K562 (cell line): ENCODE measurements at regions not wholly inside any gene's neighbourhood (a gene's known extent, or its start where the extent isn't known, plus 50 kb on each side); places are given as distances from the start of the nearest gene placed in this dataset.

Source experiments
- ATAC-seq: fragments of 200-7000 bp; cut with Tn5 transposase; 3 replicates; pipeline ENCODE4 v1.9.1; 2020; ENCODE audit warnings: moderate library complexity
- BruUV-seq: library from RNA; stranded (reverse); fragments of 400-500 nt; replicated peaks from 2 replicates; lab custom pipeline; 2021; lab: Mats Ljungman, UMichigan
- CTCF ChIA-PET: fragments of 300-600 bp; formaldehyde crosslinking; extraction: SDS; loops from one replicate; lab custom pipeline; 2021; ENCODE audit warnings: low intra/inter-chr PET ratio; lab: Yijun Ruan, JAX
- POLR2A ChIA-PET: fragments of 300-600, 350-650 bp; sonication (Branson Sonifier 250); formaldehyde crosslinking; extraction: SDS; loops from one replicate; lab custom pipeline; 2021; ENCODE audit warnings: antibody characterized with exemption, inconsistent platforms; lab: Yijun Ruan, JAX
- DNase-seq, 4 experiments: peaks; one replicate each; pipeline versions ENCODE4 v3.0.0 to v3.0.0-alpha.2; 2011 to 2018; ENCODE audit warnings: low spot score in 3 of 4, mixed read lengths in 3 of 4; ENCODE audit errors: extremely low read depth in 1 of 4
- FAIRE-seq: peaks from 2 replicates; lab custom pipeline; 2011; peaks lifted over from hg19 to GRCh38; lab: Jason Lieb, UNC
- H2AFZ ChIP-seq: 2 replicates; pipeline ENCODE4 v1.6.0; 2011; ENCODE audit warnings: low read depth, low read length, control low read depth, inconsistent platforms
- H3K27ac ChIP-seq: fragments of 200-600 bp; 3 replicates; pipeline ENCODE4 v1.8.0; 2011; ENCODE audit warnings: low read depth, mild to moderate bottlenecking, control low read depth, inconsistent platforms, low read length, moderate library complexity, mixed read lengths; ENCODE audit errors: extremely low read depth
- H3K27me3 ChIP-seq, 2 experiments: fragments of 300-600 bp in 1 of 2; 2 replicates in 1 of 2; 3 replicates in 1 of 2; pipeline versions ENCODE4 v1.6.0 to v1.8.0; 2011; ENCODE audit warnings: inconsistent platforms in 2 of 2, low read length in 2 of 2, mild to moderate bottlenecking in 1 of 2, mixed read lengths in 1 of 2, moderate library complexity in 1 of 2; ENCODE audit not compliant: control insufficient read depth in 2 of 2, insufficient read depth in 2 of 2
- H3K36me3 ChIP-seq: fragments of 300-600 bp; 3 replicates; pipeline ENCODE4 v1.8.0; 2011; ENCODE audit warnings: mild to moderate bottlenecking, low read length, inconsistent platforms; ENCODE audit not compliant: control insufficient read depth, insufficient read depth
- H3K4me1 ChIP-seq, 2 experiments: fragments of 200-600 bp in 1 of 2; replicated peaks in 1 of 2; 2 replicates in 1 of 2; 3 replicates in 1 of 2; pipeline versions ENCODE4 v1.5.1 to v1.8.0; 2011; ENCODE audit warnings: inconsistent platforms in 2 of 2, low read length in 2 of 2, mild to moderate bottlenecking in 1 of 2, mixed read lengths in 1 of 2, moderate library complexity in 1 of 2; ENCODE audit not compliant: control insufficient read depth in 2 of 2, insufficient read depth in 2 of 2
- H3K4me2 ChIP-seq: 2 replicates; pipeline ENCODE4 v1.6.1; 2011; ENCODE audit warnings: low read length, control low read depth, inconsistent platforms, mixed read lengths; ENCODE audit not compliant: insufficient read depth
- H3K4me3 ChIP-seq: fragments of 200-600 bp; sonication (generic), shearing (Covaris generic); 2 replicates; pipeline ENCODE4 v1.5.1; 2016; ENCODE audit warnings: control low read depth, inconsistent platforms
- H3K79me2 ChIP-seq: fragments of 200-600 bp; 3 replicates; pipeline ENCODE4 v1.8.0; 2011; ENCODE audit warnings: low read length, inconsistent platforms; ENCODE audit not compliant: control insufficient read depth, insufficient read depth
- H3K9ac ChIP-seq, 2 experiments: 2 replicates each; pipeline versions ENCODE4 v1.6.0 to v1.6.1; 2011; ENCODE audit warnings: low read depth in 2 of 2, low read length in 2 of 2, control low read depth in 1 of 2, inconsistent platforms in 1 of 2, mild to moderate bottlenecking in 1 of 2, mixed read lengths in 1 of 2; ENCODE audit not compliant: insufficient read depth in 1 of 2
- H3K9me1 ChIP-seq: one replicate; pipeline ENCODE4 v1.6.0; 2011; ENCODE audit warnings: inconsistent platforms, mild to moderate bottlenecking, low read length, moderate library complexity; ENCODE audit not compliant: control insufficient read depth, insufficient read depth
- H3K9me3 ChIP-seq: replicated peaks from 2 replicates; pipeline ENCODE4 v1.5.1; 2011; ENCODE audit warnings: low read depth, low read length, inconsistent platforms; ENCODE audit not compliant: control insufficient read depth, insufficient read depth
- H4K20me1 ChIP-seq: replicated peaks from 2 replicates; pipeline ENCODE4 v1.6.1; 2011; ENCODE audit warnings: low read length, inconsistent platforms, mixed read lengths; ENCODE audit not compliant: control insufficient read depth, insufficient read depth
- ETV5 ChIP-seq: sonication (generic); formaldehyde crosslinking; IDR thresholded peaks from 2 replicates; pipeline ENCODE4 v1.4.0; 2020; ENCODE audit warnings: low read depth, mild to moderate bottlenecking, missing genetic modification reagents
- FOXO4 ChIP-seq: fragments of 450-650 bp; formaldehyde crosslinking; IDR thresholded peaks from 2 replicates; pipeline ENCODE4 v1.4.0; 2020; ENCODE audit warnings: mild to moderate bottlenecking, moderate library complexity
- IRF2 ChIP-seq: sonication (generic); formaldehyde crosslinking; IDR thresholded peaks from 2 replicates; pipeline ENCODE4 v1.8.1; 2022; ENCODE audit warnings: mild to moderate bottlenecking, missing genetic modification reagents
- KLF10 ChIP-seq: fragments of 250-450 bp; sonication (Bioruptor Pico); IDR thresholded peaks from 2 replicates; pipeline ENCODE4 v1.6.1; 2021; ENCODE audit warnings: matching md5 sums
- MAFF ChIP-seq: IDR thresholded peaks from 2 replicates; pipeline ENCODE4 v1.6.1; 2012; ENCODE audit warnings: low read length, improper control_type of control experiment
- MBD2 ChIP-seq: sonication (generic); IDR thresholded peaks from 2 replicates; pipeline ENCODE4 v1.6.1; 2016; ENCODE audit warnings: low read depth, borderline replicate concordance
- NCOA6 ChIP-seq: fragments of 450-650 bp; IDR thresholded peaks from 2 replicates; pipeline ENCODE4 v1.6.1; 2017; ENCODE audit warnings: mild to moderate bottlenecking
- NR2C2 ChIP-seq, 2 experiments: fragments of 200-800 bp in 1 of 2; sonication (Bioruptor generic) in 1 of 2; sonication (generic) in 1 of 2; formaldehyde crosslinking in 1 of 2; IDR thresholded peaks; 2 replicates each; pipeline versions ENCODE4 v1.6.1 to v1.8.0; 2016 to 2022; ENCODE audit warnings: mild to moderate bottlenecking in 1 of 2, missing compliant biosample characterization in 1 of 2, missing genetic modification characterization in 1 of 2, missing genetic modification reagents in 1 of 2
- TCF7L2 ChIP-seq: fragments of 150-350 bp; IDR thresholded peaks from 2 replicates; pipeline ENCODE4 v1.6.1; 2016; ENCODE audit warnings: low read depth, mild to moderate bottlenecking, low read length, moderate library complexity
- ZBTB9 ChIP-seq: fragments of 450-650 bp; formaldehyde crosslinking; IDR thresholded peaks from 2 replicates; pipeline ENCODE4 v1.4.0; 2020; ENCODE audit warnings: mild to moderate bottlenecking, moderate library complexity
- WGBS: fragments of 100-300 bp; shearing (Covaris generic); methylation state at CpG from one replicate; pipeline ENCODE4 v1.1.6; 2016; ENCODE audit warnings: low coverage, mixed read lengths; ENCODE audit not compliant: insufficient coverage; ENCODE audit errors: missing lambda C conversion rate; 5-methylcytosine and 5-hydroxymethylcytosine counted together
- in situ Hi-C: fragments of 300-500 bp; cut with MboI; formaldehyde crosslinking; loops from 4 replicates; pipeline ENCODE4 v1.15.0; 2018; ENCODE audit warnings: inconsistent platforms, mixed read lengths
- intact Hi-C: fragments of 100-400 bp; cut with micrococcal nuclease; formaldehyde crosslinking; loops from 2 replicates; pipeline ENCODE4 v1.14.2; 2022

- Histone ChIP-seq H3K27me3 (no peaks in the 10 kb centered on the region; a peak in 1 of 5 replicates), H3K79me2 (no peaks in the 10 kb centered on the region), H3K36me3 (no peaks in the 10 kb centered on the region), H3K4me3 (no peak overlapping the region), H3K4me2 (no peak overlapping the region), H3K27ac (no peak overlapping the region), H3K9me3 (no peaks in the 10 kb centered on the region), H3K4me1 (no peaks in the 10 kb centered on the region), H2AFZ (no peak overlapping the region), H3K9ac (no peak overlapping the region), H4K20me1 (peaks cover 12% of the 10 kb centered on the region; the same call in 1 of the 2 replicates)
- CTCF ChIA-PET: no interaction called here
- no TSS peak for BruUV-seq
- intact Hi-C loops (no loop called here), in situ Hi-C loops (no loop called here)
- POLR2A ChIA-PET: interaction anchor here (0.6 to 0.8 kb wide), 3 partner anchors 10 to 122 kb away, joined by 3 to 4 read pairs (median 3); no protein-coding TSS in a partner anchor
- no peak for DNase-seq
- 0% methylated on average over 10 of the region's 10 CpGs for WGBS
- FAIRE-seq: no peak
- no peak for ATAC-seq
- no peak for TF ChIP-seq NR2C2 (CRISPR knock-in tag; IDR thresholded peaks at IDR 0.05)
- no peak for TF ChIP-seq NR2C2 (tag; IDR thresholded peaks at IDR 0.05)
- TF ChIP-seq ZBTB9 (CRISPR knock-in tag): no peak
- no peak for TF ChIP-seq MBD2
- TF ChIP-seq MAFF: no peak
- no peak for TF ChIP-seq FOXO4 (CRISPR knock-in tag)
- no peak for TF ChIP-seq NCOA6
- no peak for TF ChIP-seq KLF10
- no peak for TF ChIP-seq ETV5 (CRISPR knock-in tag)
- no peak for TF ChIP-seq IRF2 (CRISPR knock-in tag)
- TF ChIP-seq TCF7L2: no peak
- TF ChIP-seq, all 486 proteins: peak for 0
- no peaks in the 10 kb centered on the region for H3K9me1 ChIP-seq
These were observed 723.9 kb downstream of the PTPRU start for GRCh38 chr1:29960156-29960755.
